Tibial nerve (tissue), 4 donors: ENCODE measurements at regions not wholly inside any gene's neighbourhood (a gene's known extent, or its start where the extent isn't known, plus 50 kb on each side); places are given as distances from the start of the nearest gene placed in this dataset.

Source experiments
- CTCF ChIP-seq, 5 experiments: fragments of 200-600 bp in 3 of 5; fragments of 450-650 bp in 2 of 5; sonication (generic) in 3 of 5; IDR thresholded peaks; one replicate each; pipeline ENCODE4 v1.5.1; 2016 to 2019; ENCODE audit warnings: antibody characterized with exemption in 5 of 5, mild to moderate bottlenecking in 3 of 5, moderate library complexity in 2 of 5
- EP300 ChIP-seq, 2 donors: sonication (generic); formaldehyde crosslinking; IDR thresholded peaks; one replicate each; pipeline ENCODE4 v1.6.1; 2017; ENCODE audit warnings: antibody characterized with exemption in 2 of 2, mild to moderate bottlenecking in 1 of 2
- POLR2A ChIP-seq, 2 donors: fragments of 450-650 bp; IDR thresholded peaks; one replicate each; pipeline ENCODE4 v1.6.1; 2017; ENCODE audit warnings: antibody characterized with exemption in 2 of 2, mild to moderate bottlenecking in 2 of 2, moderate library complexity in 2 of 2

GRCh38 chr9:99682378-99682777, 139.3 kb upstream of the NR4A3 start:
- TF ChIP-seq CTCF (IDR thresholded peaks at IDR 0.05) = no peak
- no peak for TF ChIP-seq EP300 (IDR thresholded peaks at IDR 0.05)
- no peak for TF ChIP-seq POLR2A (IDR thresholded peaks at IDR 0.05)
